ENCODE measurements at regions not wholly inside any gene's neighbourhood (a gene's known extent, or its start where the extent isn't known, plus 50 kb on each side); places are given as distances from the start of the nearest gene placed in this dataset.

GRCh38 chr4:100827756-100828155 is 309.9 kb upstream of the EMCN start:
- H3K79me1 ChIP-seq (ENCODE audit: low read depth in 1 of 2, low read length in 2 of 2): no peaks in the 10 kb centered on the region
- H3K23ac ChIP-seq (ENCODE audit: low read depth, low read length): no peak overlapping the region
- no peak overlapping the region for H3K18ac ChIP-seq (ENCODE audit: low read depth, low read length)
- DNase-seq (no peak), ATAC-seq (ENCODE audit: low read depth) (no peak)
- no peak overlapping the region for H2AFZ ChIP-seq (replicated peaks; ENCODE audit: low read length, poor library complexity)
- H3K4me2 ChIP-seq (ENCODE audit: low read depth, low read length): no peak overlapping the region
- H4K8ac ChIP-seq (ENCODE audit: low read depth in 2 of 2, low read length in 2 of 2): no peak overlapping the region
- H3K27ac ChIP-seq (ENCODE audit: insufficient read depth, low read length): no peak overlapping the region
- H2BK120ac ChIP-seq (ENCODE audit: low read depth, low read length): no peak overlapping the region
- no peak overlapping the region for H2AK5ac ChIP-seq (ENCODE audit: low read depth, low read length)
- POLR2A ChIA-PET (ENCODE audit: unreplicated experiment): no interaction called here
- H3K4me1 ChIP-seq (ENCODE audit: control insufficient read depth, insufficient read depth, low read length): no peaks in the 10 kb centered on the region
- no peak overlapping the region for H2AK9ac ChIP-seq (replicated peaks; ENCODE audit: low read depth, low read length, poor library complexity)
- CTCF ChIA-PET: no interaction called here
- no TSS peak for BruUV-seq (replicated peaks)
- H3K56ac ChIP-seq (ENCODE audit: extremely low read depth, insufficient read depth, low read length): no peak overlapping the region
- intact Hi-C loops (cut with micrococcal nuclease) (no loop called here), dilution Hi-C loops (cut with HindIII; ENCODE audit: low sequenced_read_pairs, unreplicated experiment) (no loop called here), in situ Hi-C loops (cut with MboI; ENCODE audit: low sequenced_read_pairs) (no loop called here)
- H3K9me1 ChIP-seq (ENCODE audit: insufficient read depth, low read length): no peaks in the 10 kb centered on the region
- H2BK5ac ChIP-seq (ENCODE audit: low read depth, low read length, poor library complexity, severe bottlenecking): no peak overlapping the region
- H4K20me1 ChIP-seq (ENCODE audit: insufficient read depth, low read length): no peaks in the 10 kb centered on the region
- no peak overlapping the region for H3K9ac ChIP-seq (ENCODE audit: low read depth, low read length)
- TF ChIP-seq CEBPB (IDR thresholded peaks at IDR 0.05; ENCODE audit: low read depth, low read length) (no peak), RAD21 (IDR thresholded peaks at IDR 0.05; ENCODE audit: low read length) (no peak)
- H3K27me3 ChIP-seq (ENCODE audit: control insufficient read depth, insufficient read depth, low read length): no peaks in the 10 kb centered on the region
- no peak overlapping the region for H3K4ac ChIP-seq (ENCODE audit: low read depth, low read length)
- no peaks in the 10 kb centered on the region for H3K36me3 ChIP-seq (ENCODE audit: control insufficient read depth, insufficient read depth, low read length)
- no peak overlapping the region for H4K91ac ChIP-seq (ENCODE audit: insufficient read depth, low read depth, low read length)
- no peaks in the 10 kb centered on the region for H3K9me3 ChIP-seq (ENCODE audit: control insufficient read depth, insufficient read depth, low read length)
- H2BK20ac ChIP-seq (ENCODE audit: low read depth, low read length): no peak overlapping the region
- no peak overlapping the region for H2BK15ac ChIP-seq (ENCODE audit: low read depth, low read length)
- H4K5ac ChIP-seq (ENCODE audit: low read depth, low read length): no peak overlapping the region
- no peak overlapping the region for H3K14ac ChIP-seq (replicated peaks; ENCODE audit: low read depth, low read length)
- H3K4me3 ChIP-seq (ENCODE audit: insufficient read depth, low read depth, low read length): no peak overlapping the region

All from IMR-90 (cell line).